Retinal pigment epithelial cell (primary cell): ENCODE measurements at regions not wholly inside any gene's neighbourhood (a gene's known extent, or its start where the extent isn't known, plus 50 kb on each side); places are given as distances from the start of the nearest gene placed in this dataset.

Experiments used
- DNase-seq: peaks from one replicate; pipeline ENCODE4 v3.0.0-alpha.2; 2010; ENCODE audit warnings: low read depth
- H3K4me3 ChIP-seq: 2 replicates; pipeline ENCODE4 v1.5.1; 2011; ENCODE audit warnings: mild to moderate bottlenecking, low read length, control low read depth, moderate library complexity
- TF ChIP-seq, protein P1 (sequence below): conservative IDR thresholded peaks from 2 replicates; pipeline ENCODE4 v1.5.1; 2011; ENCODE audit warnings: low read depth, low read length, control low read depth, inconsistent platforms

- H3K4me3 ChIP-seq, result no peak overlapping the region
- no peak for DNase-seq
- TF ChIP-seq, protein P1, sequence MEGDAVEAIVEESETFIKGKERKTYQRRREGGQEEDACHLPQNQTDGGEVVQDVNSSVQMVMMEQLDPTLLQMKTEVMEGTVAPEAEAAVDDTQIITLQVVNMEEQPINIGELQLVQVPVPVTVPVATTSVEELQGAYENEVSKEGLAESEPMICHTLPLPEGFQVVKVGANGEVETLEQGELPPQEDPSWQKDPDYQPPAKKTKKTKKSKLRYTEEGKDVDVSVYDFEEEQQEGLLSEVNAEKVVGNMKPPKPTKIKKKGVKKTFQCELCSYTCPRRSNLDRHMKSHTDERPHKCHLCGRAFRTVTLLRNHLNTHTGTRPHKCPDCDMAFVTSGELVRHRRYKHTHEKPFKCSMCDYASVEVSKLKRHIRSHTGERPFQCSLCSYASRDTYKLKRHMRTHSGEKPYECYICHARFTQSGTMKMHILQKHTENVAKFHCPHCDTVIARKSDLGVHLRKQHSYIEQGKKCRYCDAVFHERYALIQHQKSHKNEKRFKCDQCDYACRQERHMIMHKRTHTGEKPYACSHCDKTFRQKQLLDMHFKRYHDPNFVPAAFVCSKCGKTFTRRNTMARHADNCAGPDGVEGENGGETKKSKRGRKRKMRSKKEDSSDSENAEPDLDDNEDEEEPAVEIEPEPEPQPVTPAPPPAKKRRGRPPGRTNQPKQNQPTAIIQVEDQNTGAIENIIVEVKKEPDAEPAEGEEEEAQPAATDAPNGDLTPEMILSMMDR, result no peak
Observed at GRCh38 chr18:37657493-37657892, 91.9 kb upstream of the CELF4 start.

DNA sequence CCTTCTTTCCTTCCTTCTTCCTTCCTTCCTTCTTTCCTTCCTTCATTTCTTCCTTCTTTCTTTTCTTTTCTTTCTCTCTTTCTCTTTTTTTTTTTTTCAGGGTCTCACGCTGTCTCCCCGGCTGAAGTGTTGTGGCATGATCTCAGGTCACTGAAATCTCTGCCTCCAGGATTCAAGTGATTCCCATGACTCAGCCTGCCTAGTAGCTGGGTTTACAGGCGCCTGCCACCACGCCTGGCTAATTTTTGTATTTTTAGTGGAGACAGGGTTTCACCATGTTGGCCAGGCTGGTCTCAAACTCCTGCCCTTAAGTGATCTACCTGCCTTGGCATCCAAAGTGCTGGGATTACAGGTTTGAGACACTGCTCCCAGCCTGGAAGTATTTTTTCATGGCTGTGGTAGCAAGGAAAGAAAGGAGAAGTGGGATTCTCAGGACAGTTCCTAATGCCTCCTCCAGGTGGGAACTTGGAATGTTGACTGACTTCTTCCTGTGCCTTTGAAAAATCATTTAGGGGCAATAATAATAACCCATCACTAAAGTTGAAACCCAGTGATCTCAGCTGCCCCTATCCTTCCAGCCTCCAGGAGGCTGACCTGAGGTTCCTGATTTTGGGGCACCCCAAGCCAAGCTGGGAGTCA, 89.3 kb upstream of the CELF4 start:
- TF ChIP-seq, protein P1, result no peak
- H3K4me3 ChIP-seq, result no peak overlapping the region
- DNase-seq, result no peak

GRCh38 chr18:37654034-37654433, 88.4 kb upstream of the CELF4 start:
- H3K4me3 ChIP-seq, result no peak overlapping the region
- TF ChIP-seq, protein P1, result no peak
- no peak for DNase-seq

DNA sequence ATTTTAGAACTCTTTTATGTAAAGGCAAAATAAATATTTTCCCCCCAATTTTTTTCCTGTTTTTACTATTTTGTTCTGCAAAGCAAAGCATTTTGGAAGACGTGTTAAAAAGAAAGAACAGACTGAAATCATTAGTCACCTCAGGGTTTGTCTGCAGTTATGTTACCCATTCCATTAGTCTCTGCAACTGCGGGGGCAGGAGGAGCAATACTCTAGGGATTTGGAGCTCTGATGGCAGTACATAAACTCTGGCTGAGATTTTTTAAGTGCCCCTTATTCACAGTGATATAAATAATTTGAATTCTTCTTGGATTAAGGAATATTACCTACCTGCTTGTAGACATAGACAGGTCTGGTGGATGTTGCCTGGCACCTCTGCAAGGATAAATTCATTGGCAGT, 88.0 kb upstream of the CELF4 start:
- DNase-seq, result no peak
- H3K4me3 ChIP-seq, result no peak overlapping the region
- TF ChIP-seq, protein P1, result no peak

GRCh38 chr18:37649930-37650329, 84.3 kb upstream of the CELF4 start:
- DNase-seq, result no peak
- TF ChIP-seq, protein P1, result no peak
- H3K4me3 ChIP-seq, result no peak overlapping the region

- DNase-seq, result no peak
- TF ChIP-seq, protein P1, result no peak
- H3K4me3 ChIP-seq, result no peak overlapping the region
Observed at GRCh38 chr18:37649416-37649815, 83.8 kb upstream of the CELF4 start.

DNA sequence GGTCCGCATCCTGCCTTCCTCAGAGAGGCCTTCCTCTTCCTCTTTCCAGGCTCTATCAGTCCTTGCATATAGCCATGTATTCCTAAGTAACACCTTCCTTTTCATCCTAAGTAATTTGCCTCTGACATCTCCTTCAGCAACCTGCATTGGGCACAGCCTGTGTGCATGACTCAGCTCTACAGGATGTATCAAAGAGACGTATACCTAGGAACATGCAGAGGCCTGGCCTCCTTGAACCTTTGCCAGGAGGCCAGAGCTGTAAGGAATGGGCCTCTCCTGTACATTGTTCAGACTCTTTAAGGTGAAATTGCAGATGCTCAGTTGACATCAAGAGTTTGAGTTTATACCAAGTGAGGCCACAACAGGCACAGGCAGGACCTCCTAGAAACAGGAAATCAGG, 76.0 kb upstream of the CELF4 start:
- DNase-seq, result no peak
- no peak overlapping the region for H3K4me3 ChIP-seq
- TF ChIP-seq, protein P1, result no peak
